ENCODE measurements at regions not wholly inside any gene's neighbourhood (a gene's known extent, or its start where the extent isn't known, plus 50 kb on each side); places are given as distances from the start of the nearest gene placed in this dataset.

- Histone ChIP-seq H3K4me1 (ENCODE audit: control insufficient read depth in 1 of 2, insufficient read depth in 2 of 2, low read length in 2 of 2) (no peaks in the 10 kb centered on the region), H3K79me2 (ENCODE audit: control insufficient read depth, insufficient read depth, low read length, poor library complexity) (no peaks in the 10 kb centered on the region), H3K27ac (ENCODE audit: low read depth, low read length) (no peak overlapping the region), H3K36me3 (ENCODE audit: control insufficient read depth in 1 of 2, insufficient read depth in 2 of 2, low read length in 2 of 2) (no peaks in the 10 kb centered on the region), H2AK5ac (ENCODE audit: low read length) (no peak overlapping the region), H2BK120ac (ENCODE audit: insufficient read depth, low read length, poor library complexity) (no peak overlapping the region), H3K18ac (ENCODE audit: low read length) (no peak overlapping the region), H3K9ac (ENCODE audit: low read length) (no peak overlapping the region), H2BK12ac (ENCODE audit: low read length) (no peak overlapping the region), H3K4ac (ENCODE audit: low read depth, low read length) (no peak overlapping the region), H4K12ac (ENCODE audit: low read depth, low read length) (no peak overlapping the region), H3K14ac (ENCODE audit: low read length) (no peak overlapping the region), H4K91ac (ENCODE audit: low read depth, low read length) (no peak overlapping the region), H3K23ac (ENCODE audit: low read length) (no peak overlapping the region), H3K4me2 (ENCODE audit: low read length) (no peak overlapping the region), H2AFZ (ENCODE audit: insufficient read depth, low read length, poor library complexity) (no peak overlapping the region), H3K9me3 (ENCODE audit: insufficient read depth, low read depth, low read length) (no peaks in the 10 kb centered on the region), H3K27me3 (ENCODE audit: insufficient read depth, low read length) (no peaks in the 10 kb centered on the region), H3K4me3 (ENCODE audit: low read depth, low read length) (no peak overlapping the region), H4K8ac (ENCODE audit: low read depth, low read length) (no peak overlapping the region), H3K79me1 (ENCODE audit: low read length) (no peaks in the 10 kb centered on the region), H2BK5ac (ENCODE audit: low read depth, low read length, poor library complexity) (no peak overlapping the region)
- DNase-seq = no peak
- no CpG with 5 or more reads among the region's 2 CpGs for WGBS (ENCODE audit: extremely low coverage, insufficient coverage, insufficient read length)
Measured at GRCh38 chr4:14387647-14388046, 614.6 kb upstream of the CPEB2 start.

- H3K4ac ChIP-seq (ENCODE audit: low read depth, low read length) = no peak overlapping the region
- no peak overlapping the region for H2BK12ac ChIP-seq (ENCODE audit: low read length)
- H4K12ac ChIP-seq (ENCODE audit: low read depth, low read length) = no peak overlapping the region
- H3K27ac ChIP-seq (ENCODE audit: low read depth, low read length) = no peak overlapping the region
- no peak overlapping the region for H3K4me3 ChIP-seq (ENCODE audit: low read depth, low read length)
- H3K23ac ChIP-seq (ENCODE audit: low read length) = peak overlapping the region; percentile 52
- no peak overlapping the region for H2BK5ac ChIP-seq (ENCODE audit: low read depth, low read length, poor library complexity)
- DNase-seq = no peak
- no peak overlapping the region for H3K9ac ChIP-seq (ENCODE audit: low read length)
- H3K9me3 ChIP-seq (ENCODE audit: insufficient read depth, low read depth, low read length) = no peaks in the 10 kb centered on the region
- H3K14ac ChIP-seq (ENCODE audit: low read length) = no peak overlapping the region
- H3K4me2 ChIP-seq (ENCODE audit: low read length) = no peak overlapping the region
- no peaks in the 10 kb centered on the region for H3K27me3 ChIP-seq (ENCODE audit: insufficient read depth, low read length)
- no peaks in the 10 kb centered on the region for H3K4me1 ChIP-seq (ENCODE audit: control insufficient read depth in 1 of 2, insufficient read depth in 2 of 2, low read length in 2 of 2)
- H4K8ac ChIP-seq (ENCODE audit: low read depth, low read length) = no peak overlapping the region
- no peak overlapping the region for H2AK5ac ChIP-seq (ENCODE audit: low read length)
- H3K79me2 ChIP-seq (ENCODE audit: control insufficient read depth, insufficient read depth, low read length, poor library complexity) = no peaks in the 10 kb centered on the region
- no peaks in the 10 kb centered on the region for H3K36me3 ChIP-seq (ENCODE audit: control insufficient read depth in 1 of 2, insufficient read depth in 2 of 2, low read length in 2 of 2)
- H4K91ac ChIP-seq (ENCODE audit: low read depth, low read length) = no peak overlapping the region
- H3K18ac ChIP-seq (ENCODE audit: low read length) = no peak overlapping the region
- WGBS (ENCODE audit: extremely low coverage, insufficient coverage, insufficient read length) = no CpG with 5 or more reads among the region's 4 CpGs
- no peak overlapping the region for H2AFZ ChIP-seq (ENCODE audit: insufficient read depth, low read length, poor library complexity)
- no peaks in the 10 kb centered on the region for H3K79me1 ChIP-seq (ENCODE audit: low read length)
- no peak overlapping the region for H2BK120ac ChIP-seq (ENCODE audit: insufficient read depth, low read length, poor library complexity)
Measured at GRCh38 chr4:14392378-14392777, 609.9 kb upstream of the CPEB2 start.

GRCh38 chr4:14396183-14396582, 606.1 kb upstream of the CPEB2 start:
- no peak overlapping the region for H3K14ac ChIP-seq (ENCODE audit: low read length)
- no peak overlapping the region for H4K12ac ChIP-seq (ENCODE audit: low read depth, low read length)
- H3K4me2 ChIP-seq (ENCODE audit: low read length) = no peak overlapping the region
- H4K8ac ChIP-seq (ENCODE audit: low read depth, low read length) = no peak overlapping the region
- no peak overlapping the region for H3K27ac ChIP-seq (ENCODE audit: low read depth, low read length)
- H2BK120ac ChIP-seq (ENCODE audit: insufficient read depth, low read length, poor library complexity) = no peak overlapping the region
- H3K27me3 ChIP-seq (ENCODE audit: insufficient read depth, low read length) = no peaks in the 10 kb centered on the region
- H3K4me3 ChIP-seq (ENCODE audit: low read depth, low read length) = no peak overlapping the region
- H3K23ac ChIP-seq (ENCODE audit: low read length) = no peak overlapping the region
- H3K79me2 ChIP-seq (ENCODE audit: control insufficient read depth, insufficient read depth, low read length, poor library complexity) = no peaks in the 10 kb centered on the region
- no peak overlapping the region for H2BK12ac ChIP-seq (ENCODE audit: low read length)
- H3K18ac ChIP-seq (ENCODE audit: low read length) = no peak overlapping the region
- no peak overlapping the region for H2AK5ac ChIP-seq (ENCODE audit: low read length)
- no peak overlapping the region for H3K9ac ChIP-seq (ENCODE audit: low read length)
- H3K79me1 ChIP-seq (ENCODE audit: low read length) = no peaks in the 10 kb centered on the region
- H3K4me1 ChIP-seq (ENCODE audit: control insufficient read depth in 1 of 2, insufficient read depth in 2 of 2, low read length in 2 of 2) = no peaks in the 10 kb centered on the region
- H3K4ac ChIP-seq (ENCODE audit: low read depth, low read length) = no peak overlapping the region
- H3K36me3 ChIP-seq (ENCODE audit: control insufficient read depth in 1 of 2, insufficient read depth in 2 of 2, low read length in 2 of 2) = no peaks in the 10 kb centered on the region
- H2AFZ ChIP-seq (ENCODE audit: insufficient read depth, low read length, poor library complexity) = no peak overlapping the region
- H4K91ac ChIP-seq (ENCODE audit: low read depth, low read length) = no peak overlapping the region
- no peak for DNase-seq
- no peak overlapping the region for H2BK5ac ChIP-seq (ENCODE audit: low read depth, low read length, poor library complexity)
- H3K9me3 ChIP-seq (ENCODE audit: insufficient read depth, low read depth, low read length) = no peaks in the 10 kb centered on the region
- WGBS (ENCODE audit: extremely low coverage, insufficient coverage, insufficient read length) = no CpG with 5 or more reads among the region's 2 CpGs

GRCh38 chr4:14399848-14400247, 602.4 kb upstream of the CPEB2 start:
- no peak overlapping the region for H3K4me2 ChIP-seq (ENCODE audit: low read length)
- no peak overlapping the region for H2BK12ac ChIP-seq (ENCODE audit: low read length)
- H3K4ac ChIP-seq (ENCODE audit: low read depth, low read length) = no peak overlapping the region
- no peak overlapping the region for H3K23ac ChIP-seq (ENCODE audit: low read length)
- H2AFZ ChIP-seq (ENCODE audit: insufficient read depth, low read length, poor library complexity) = no peak overlapping the region
- no peaks in the 10 kb centered on the region for H3K4me1 ChIP-seq (ENCODE audit: control insufficient read depth in 1 of 2, insufficient read depth in 2 of 2, low read length in 2 of 2)
- DNase-seq = no peak
- no peaks in the 10 kb centered on the region for H3K36me3 ChIP-seq (ENCODE audit: control insufficient read depth in 1 of 2, insufficient read depth in 2 of 2, low read length in 2 of 2)
- H3K4me3 ChIP-seq (ENCODE audit: low read depth, low read length) = no peak overlapping the region
- no peak overlapping the region for H4K8ac ChIP-seq (ENCODE audit: low read depth, low read length)
- no peaks in the 10 kb centered on the region for H3K79me2 ChIP-seq (ENCODE audit: control insufficient read depth, insufficient read depth, low read length, poor library complexity)
- no peaks in the 10 kb centered on the region for H3K9me3 ChIP-seq (ENCODE audit: insufficient read depth, low read depth, low read length)
- H3K14ac ChIP-seq (ENCODE audit: low read length) = no peak overlapping the region
- no peaks in the 10 kb centered on the region for H3K79me1 ChIP-seq (ENCODE audit: low read length)
- H3K18ac ChIP-seq (ENCODE audit: low read length) = no peak overlapping the region
- no peak overlapping the region for H4K12ac ChIP-seq (ENCODE audit: low read depth, low read length)
- no peak overlapping the region for H3K27ac ChIP-seq (ENCODE audit: low read depth, low read length)
- no peak overlapping the region for H2BK5ac ChIP-seq (ENCODE audit: low read depth, low read length, poor library complexity)
- no peak overlapping the region for H2BK120ac ChIP-seq (ENCODE audit: insufficient read depth, low read length, poor library complexity)
- no peak overlapping the region for H4K91ac ChIP-seq (ENCODE audit: low read depth, low read length)
- no peaks in the 10 kb centered on the region for H3K27me3 ChIP-seq (ENCODE audit: insufficient read depth, low read length)
- H2AK5ac ChIP-seq (ENCODE audit: low read length) = no peak overlapping the region
- H3K9ac ChIP-seq (ENCODE audit: low read length) = no peak overlapping the region

GRCh38 chr4:14400307-14400706, 602.0 kb upstream of the CPEB2 start:
- Histone ChIP-seq H3K36me3 (ENCODE audit: control insufficient read depth in 1 of 2, insufficient read depth in 2 of 2, low read length in 2 of 2) (no peaks in the 10 kb centered on the region), H3K79me1 (ENCODE audit: low read length) (no peaks in the 10 kb centered on the region), H2BK120ac (ENCODE audit: insufficient read depth, low read length, poor library complexity) (no peak overlapping the region), H3K18ac (ENCODE audit: low read length) (no peak overlapping the region), H4K12ac (ENCODE audit: low read depth, low read length) (no peak overlapping the region), H3K4me1 (ENCODE audit: control insufficient read depth in 1 of 2, insufficient read depth in 2 of 2, low read length in 2 of 2) (no peaks in the 10 kb centered on the region), H2AFZ (ENCODE audit: insufficient read depth, low read length, poor library complexity) (no peak overlapping the region), H3K4ac (ENCODE audit: low read depth, low read length) (no peak overlapping the region), H2BK5ac (ENCODE audit: low read depth, low read length, poor library complexity) (no peak overlapping the region), H3K23ac (ENCODE audit: low read length) (no peak overlapping the region), H3K14ac (ENCODE audit: low read length) (no peak overlapping the region), H2AK5ac (ENCODE audit: low read length) (no peak overlapping the region), H3K27me3 (ENCODE audit: insufficient read depth, low read length) (no peaks in the 10 kb centered on the region), H3K4me2 (ENCODE audit: low read length) (no peak overlapping the region), H3K27ac (ENCODE audit: low read depth, low read length) (no peak overlapping the region), H3K79me2 (ENCODE audit: control insufficient read depth, insufficient read depth, low read length, poor library complexity) (no peaks in the 10 kb centered on the region), H4K91ac (ENCODE audit: low read depth, low read length) (no peak overlapping the region), H4K8ac (ENCODE audit: low read depth, low read length) (no peak overlapping the region), H3K9ac (ENCODE audit: low read length) (no peak overlapping the region), H3K4me3 (ENCODE audit: low read depth, low read length) (no peak overlapping the region), H3K9me3 (ENCODE audit: insufficient read depth, low read depth, low read length) (no peaks in the 10 kb centered on the region), H2BK12ac (ENCODE audit: low read length) (no peak overlapping the region)
- DNase-seq = no peak

All from trophoblast cell (in vitro differentiated cells and primary cell).